Urothelium cell line (cell line): ENCODE measurements at regions not wholly inside any gene's neighbourhood (a gene's known extent, or its start where the extent isn't known, plus 50 kb on each side); places are given as distances from the start of the nearest gene placed in this dataset.

Experiments used
- DNase-seq: peaks from one replicate; pipeline ENCODE4 v3.0.0; 2011; ENCODE audit warnings: low spot score, mixed read lengths
- FAIRE-seq: peaks from 2 replicates; lab custom pipeline; 2011; peaks lifted over from hg19 to GRCh38; lab: Jason Lieb, UNC

DNA sequence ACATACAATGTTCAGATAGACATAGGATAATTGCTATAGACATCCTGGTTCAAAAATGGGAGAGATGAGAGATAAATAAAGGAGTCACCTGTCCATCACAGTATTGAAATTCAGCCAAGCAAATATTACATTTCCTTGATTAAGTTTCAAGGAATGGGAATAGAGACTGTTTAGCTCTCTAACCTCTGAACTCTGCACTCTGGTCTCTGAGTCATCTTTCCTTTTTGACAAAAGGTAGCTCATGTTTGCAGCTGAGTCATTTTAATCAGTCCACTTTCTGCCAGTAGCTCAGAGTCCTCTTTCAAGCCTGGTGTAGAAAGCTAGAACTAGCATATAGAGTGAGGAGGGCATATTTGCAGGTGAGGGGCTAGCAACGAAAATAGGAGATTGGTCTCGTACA lies 51.4 kb upstream of the GJA8 start:
- FAIRE-seq = no peak
- peak; percentile 18 for DNase-seq

DNA sequence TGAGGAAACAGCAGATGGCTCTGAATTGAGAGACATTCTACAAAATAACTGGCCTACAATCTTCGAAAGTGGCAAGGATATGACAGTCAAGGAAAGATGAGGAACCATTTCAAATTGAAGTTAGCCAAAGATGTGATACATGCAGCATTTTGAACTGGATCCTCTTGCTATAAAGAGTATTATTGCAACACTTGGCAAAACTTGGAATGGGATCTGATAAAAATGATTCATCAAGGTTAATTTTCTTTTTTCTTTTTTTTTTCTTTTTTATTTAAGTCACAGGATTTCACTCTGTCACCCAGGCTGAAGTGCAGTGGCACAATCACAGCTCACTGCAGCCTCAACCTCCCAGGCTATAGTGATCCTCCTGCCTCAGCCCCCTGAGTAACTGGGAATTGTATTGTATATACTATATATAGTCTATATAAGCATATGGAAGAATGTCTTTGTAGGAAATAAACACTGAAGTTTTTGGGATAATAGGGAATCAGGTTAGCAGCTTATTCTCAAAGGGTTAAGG lies 49.8 kb upstream of the GJA8 start:
- FAIRE-seq (no peak), DNase-seq (no peak)
